GM10248 (cell line): ENCODE measurements at regions not wholly inside any gene's neighbourhood (a gene's known extent, or its start where the extent isn't known, plus 50 kb on each side); places are given as distances from the start of the nearest gene placed in this dataset.

ENCODE experiments used
- CTCF ChIA-PET: fragments of 300-600 bp; sonication (Branson Sonifier 250); formaldehyde crosslinking; extraction: SDS; loops from one replicate; lab custom pipeline; 2021; ENCODE audit warnings: antibody characterized with exemption; lab: Yijun Ruan, JAX
- POLR2A ChIA-PET: fragments of 350-650 bp; sonication (Branson Sonifier 250); formaldehyde crosslinking; extraction: SDS; loops from one replicate; lab custom pipeline; 2020; ENCODE audit warnings: antibody characterized with exemption; lab: Yijun Ruan, JAX
- DNase-seq: peaks from one replicate; pipeline ENCODE4 v3.0.0; 2012; ENCODE audit errors: extremely low spot score
- TF ChIP-seq, protein P1 (sequence below): IDR thresholded peaks from 2 replicates; pipeline ENCODE4 v1.5.1; 2012; ENCODE audit warnings: mild to moderate bottlenecking, low read depth; ENCODE audit errors: extremely low read depth, missing control alignments, control extremely low read depth

DNA sequence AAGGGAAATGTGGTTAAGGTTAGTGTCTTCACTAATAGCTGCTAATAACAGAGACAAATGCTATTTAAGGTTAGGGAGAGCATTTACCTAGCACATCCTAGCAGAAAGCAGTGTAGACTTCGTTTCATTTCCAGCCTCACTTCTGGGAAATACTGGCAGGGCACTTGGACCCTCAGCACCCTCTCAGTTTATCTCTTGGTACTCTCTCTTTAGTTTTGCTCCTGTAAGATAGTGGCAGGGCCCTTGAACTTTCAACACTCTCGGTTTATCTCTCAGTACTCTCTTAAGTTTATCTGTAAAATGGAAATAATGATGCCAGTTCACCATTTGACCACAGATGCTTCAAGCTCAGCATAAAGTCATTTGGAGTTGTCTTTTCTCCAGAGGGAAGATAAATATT lies 118.4 kb downstream of the MBL2 start:
- CTCF ChIA-PET = interaction anchor here (1.2 to 2.6 kb wide), 2 partner anchors 10 to 125 kb away, joined by 3 to 7 read pairs; no protein-coding TSS in a partner anchor

DNA sequence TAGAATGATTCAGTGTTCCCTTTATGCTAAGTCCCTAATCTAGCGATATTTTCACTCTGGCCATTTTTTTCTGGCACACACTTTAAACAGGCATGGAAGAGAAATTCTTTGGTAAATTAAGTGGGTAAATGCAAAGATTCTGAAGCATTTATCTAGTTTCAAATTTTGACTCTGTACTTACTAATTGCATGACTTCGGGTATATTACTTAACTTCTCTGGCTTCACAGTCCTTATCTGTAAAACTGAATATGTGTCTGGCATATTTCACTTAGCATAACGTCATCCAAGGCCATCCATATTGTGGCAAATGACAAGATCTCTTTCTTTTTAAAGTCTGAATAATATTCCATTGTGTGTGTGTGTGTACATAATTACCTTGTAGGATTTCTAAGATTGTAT lies 114.5 kb downstream of the MBL2 start:
- TF ChIP-seq, protein P1, sequence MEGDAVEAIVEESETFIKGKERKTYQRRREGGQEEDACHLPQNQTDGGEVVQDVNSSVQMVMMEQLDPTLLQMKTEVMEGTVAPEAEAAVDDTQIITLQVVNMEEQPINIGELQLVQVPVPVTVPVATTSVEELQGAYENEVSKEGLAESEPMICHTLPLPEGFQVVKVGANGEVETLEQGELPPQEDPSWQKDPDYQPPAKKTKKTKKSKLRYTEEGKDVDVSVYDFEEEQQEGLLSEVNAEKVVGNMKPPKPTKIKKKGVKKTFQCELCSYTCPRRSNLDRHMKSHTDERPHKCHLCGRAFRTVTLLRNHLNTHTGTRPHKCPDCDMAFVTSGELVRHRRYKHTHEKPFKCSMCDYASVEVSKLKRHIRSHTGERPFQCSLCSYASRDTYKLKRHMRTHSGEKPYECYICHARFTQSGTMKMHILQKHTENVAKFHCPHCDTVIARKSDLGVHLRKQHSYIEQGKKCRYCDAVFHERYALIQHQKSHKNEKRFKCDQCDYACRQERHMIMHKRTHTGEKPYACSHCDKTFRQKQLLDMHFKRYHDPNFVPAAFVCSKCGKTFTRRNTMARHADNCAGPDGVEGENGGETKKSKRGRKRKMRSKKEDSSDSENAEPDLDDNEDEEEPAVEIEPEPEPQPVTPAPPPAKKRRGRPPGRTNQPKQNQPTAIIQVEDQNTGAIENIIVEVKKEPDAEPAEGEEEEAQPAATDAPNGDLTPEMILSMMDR = no peak
- no peak for DNase-seq
- ChIA-PET CTCF (no interaction called here), POLR2A (no interaction called here)

More for the DNA sequence above, 118.4 kb downstream of the MBL2 start:
- POLR2A ChIA-PET = no interaction called here
- DNase-seq = no peak
- TF ChIP-seq, protein P1 = no peak

DNA sequence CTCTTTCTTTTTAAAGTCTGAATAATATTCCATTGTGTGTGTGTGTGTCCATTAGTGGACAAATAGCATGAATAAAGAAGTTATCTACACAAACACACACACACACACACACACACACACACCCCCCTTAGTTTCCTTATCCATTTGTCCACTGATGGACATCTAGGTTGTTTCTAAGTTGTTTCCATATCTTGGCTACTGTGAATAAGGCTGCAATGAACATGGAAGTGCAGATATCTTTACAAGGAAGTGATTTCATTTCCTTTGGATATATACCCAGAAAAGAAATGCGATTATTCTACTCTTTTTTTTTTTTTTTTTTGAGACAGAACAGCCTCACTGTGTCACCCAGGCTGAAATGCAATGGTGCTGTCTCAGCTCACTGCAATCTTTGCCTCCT lies 113.5 kb downstream of the MBL2 start:
- POLR2A ChIA-PET = no interaction called here
- CTCF ChIA-PET = interaction anchor here (1.0 to 1.2 kb wide), 2 partner anchors 17 to 121 kb away, joined by 3 to 5 read pairs; no protein-coding TSS in a partner anchor
- DNase-seq = no peak
- TF ChIP-seq, protein P1 = no peak

DNA sequence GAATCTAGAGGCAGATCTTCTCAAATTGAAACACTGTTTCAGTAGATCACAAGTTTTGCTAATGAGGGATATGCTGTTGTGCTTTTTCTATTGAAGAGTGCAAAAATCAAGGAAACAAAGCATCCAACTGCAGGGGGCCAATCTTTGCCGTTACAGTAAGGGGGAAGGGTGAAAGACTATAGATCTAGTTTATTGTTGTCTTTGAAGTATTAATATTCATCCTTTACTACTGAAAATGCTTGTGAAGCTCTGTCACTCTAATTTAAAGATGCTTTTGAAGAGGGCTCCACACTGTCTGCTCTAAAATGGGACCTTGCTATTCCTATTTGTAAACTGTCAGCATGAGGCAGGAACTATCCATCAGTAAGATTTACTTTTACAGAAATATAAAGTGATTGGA lies 110.3 kb downstream of the MBL2 start:
- CTCF ChIA-PET = interaction anchor here (1.2 kb wide), 1 partner anchor 61 kb away, joined by 3 read pairs; no protein-coding TSS in a partner anchor
- TF ChIP-seq, protein P1 = no peak
- no peak for DNase-seq
- POLR2A ChIA-PET = no interaction called here

DNA sequence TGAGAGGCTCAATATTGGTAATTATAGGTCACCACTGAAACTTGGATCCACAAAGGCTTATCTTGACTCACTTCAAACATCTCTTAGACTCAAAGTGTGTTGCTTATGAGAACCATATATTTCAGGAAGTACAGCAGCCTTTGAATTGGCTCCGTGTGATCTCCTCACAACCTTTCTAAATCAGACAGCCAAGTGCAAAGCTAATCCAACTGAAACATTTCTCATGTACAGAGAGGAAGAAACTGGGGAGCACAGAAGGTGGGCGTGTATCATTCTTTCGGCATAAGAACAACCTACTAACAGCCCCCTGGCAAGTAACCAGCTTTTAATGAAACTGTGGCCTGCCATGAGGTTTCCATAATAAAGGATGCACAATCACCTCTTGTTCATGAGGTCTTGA lies 109.4 kb downstream of the MBL2 start:
- DNase-seq = no peak
- CTCF ChIA-PET = interaction anchor here (1.5 kb wide), 1 partner anchor 14 kb away, joined by 4 read pairs; no protein-coding TSS in a partner anchor
- TF ChIP-seq, protein P1 = no peak
- POLR2A ChIA-PET = no interaction called here

DNA sequence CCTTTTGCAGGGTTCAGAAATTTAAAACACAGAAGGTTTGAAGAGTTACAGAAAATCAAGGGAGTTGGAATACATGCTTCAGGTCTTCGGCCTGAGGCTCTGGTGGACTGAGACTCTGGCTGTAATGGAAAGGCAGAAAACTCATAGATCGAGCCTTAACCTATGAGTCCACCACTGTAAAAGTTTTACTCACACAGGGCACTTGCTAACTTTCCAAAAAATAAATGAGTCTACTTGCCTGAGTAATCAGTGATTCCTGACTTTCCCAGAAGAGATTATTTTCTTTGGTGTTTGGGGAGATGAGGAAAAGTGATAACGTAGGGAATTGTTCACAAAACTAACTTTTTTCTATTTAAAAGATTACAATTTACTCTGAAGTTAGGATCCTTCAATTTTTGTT lies 108.0 kb downstream of the MBL2 start:
- ChIA-PET CTCF (interaction anchor here (1.5 to 1.6 kb wide), 2 partner anchors 12 to 77 kb away, joined by 3 to 4 read pairs; no protein-coding TSS in a partner anchor), POLR2A (no interaction called here)
- DNase-seq = no peak
- TF ChIP-seq, protein P1 = no peak

DNA sequence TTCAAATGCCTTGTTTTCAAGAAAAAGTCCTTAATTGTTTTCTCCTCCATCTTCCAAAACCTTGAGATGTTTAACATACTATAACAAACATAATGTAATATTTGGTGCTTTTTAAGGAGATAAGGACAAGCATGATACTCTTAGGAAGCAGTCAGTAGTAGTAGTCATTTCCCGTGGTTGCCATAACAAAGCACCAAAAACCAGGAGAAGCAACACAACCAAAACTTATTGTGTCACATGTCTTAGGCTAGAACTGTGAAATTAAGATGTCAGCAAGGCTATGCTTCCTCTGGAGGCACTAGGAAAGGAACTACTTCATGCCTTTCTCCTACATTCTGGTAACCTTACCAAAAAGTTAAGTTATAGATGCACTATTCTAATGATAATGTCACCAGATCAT lies 106.8 kb downstream of the MBL2 start:
- DNase-seq = no peak
- ChIA-PET CTCF (interaction anchor here (1.0 kb wide), 1 partner anchor 110 kb away, joined by 3 read pairs; no protein-coding TSS in a partner anchor), POLR2A (no interaction called here)
- TF ChIP-seq, protein P1 = no peak
